HG03135 (cell line): ENCODE measurements at regions not wholly inside any gene's neighbourhood (a gene's known extent, or its start where the extent isn't known, plus 50 kb on each side); places are given as distances from the start of the nearest gene placed in this dataset.

Experiments
- ATAC-seq: cut with Tn5 transposase; IDR thresholded peaks from one replicate; pipeline ENCODE4 v1.9.1; 2021; ENCODE audit warnings: mild to moderate bottlenecking, moderate library complexity; ENCODE audit not compliant: unreplicated experiment

DNA sequence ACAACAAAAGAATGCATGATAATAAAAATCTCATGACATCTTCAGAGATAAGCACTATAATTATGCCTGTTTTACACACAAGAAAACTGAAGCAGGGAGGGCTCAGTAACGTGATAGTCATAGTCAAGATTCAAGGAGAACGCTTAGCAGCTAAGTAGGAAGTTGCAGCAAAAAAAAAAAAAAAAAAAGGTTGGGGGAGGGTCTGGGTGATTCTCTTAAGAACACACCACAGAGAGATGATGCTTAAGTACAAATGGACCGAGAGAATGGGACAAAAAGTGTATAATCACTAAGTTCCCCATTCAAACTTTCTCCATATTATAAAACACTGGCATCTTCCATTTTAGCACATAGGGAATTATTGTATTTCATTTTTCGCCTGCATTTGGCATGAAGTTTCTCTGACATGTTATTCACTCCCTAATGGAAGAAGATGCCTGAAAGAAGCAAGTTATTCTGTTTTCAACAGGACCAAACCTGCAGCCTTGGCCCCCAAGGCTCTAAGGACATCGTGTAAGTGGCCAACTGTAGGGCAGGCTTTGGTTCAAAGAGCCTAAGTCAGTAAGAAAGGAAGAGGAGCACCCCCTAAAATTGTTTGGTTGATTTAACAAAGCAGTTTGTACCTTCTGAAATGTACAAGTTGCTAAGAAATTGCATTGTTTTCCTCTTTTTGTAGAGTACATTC lies 142.9 kb upstream of the TMPO start:
- no peak for ATAC-seq

DNA sequence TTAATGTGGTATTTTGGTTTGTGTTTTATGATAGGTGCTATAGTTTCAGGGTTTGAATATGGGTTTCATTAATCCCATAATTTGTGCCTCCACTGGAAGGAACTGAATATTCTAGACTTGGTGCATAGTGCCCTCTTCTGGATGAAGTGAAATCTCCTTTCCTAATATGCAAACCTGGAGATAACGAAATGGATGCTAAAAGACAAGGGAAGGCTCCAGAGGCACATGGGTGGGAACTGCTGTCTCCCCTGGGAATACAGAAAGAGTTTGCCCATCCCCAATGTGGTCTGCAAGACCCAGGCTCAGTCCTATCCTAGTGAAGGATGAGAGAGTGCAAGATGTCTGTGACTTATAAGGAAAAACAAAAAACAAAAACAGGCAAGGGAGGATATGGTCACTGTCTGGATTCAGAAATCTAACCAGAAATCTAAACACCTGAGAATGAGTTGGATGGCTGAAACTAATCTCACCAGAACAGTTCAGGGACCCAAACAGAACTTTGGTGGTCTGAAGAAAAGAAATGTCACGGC lies 142.3 kb upstream of the TMPO start:
- no peak for ATAC-seq

DNA sequence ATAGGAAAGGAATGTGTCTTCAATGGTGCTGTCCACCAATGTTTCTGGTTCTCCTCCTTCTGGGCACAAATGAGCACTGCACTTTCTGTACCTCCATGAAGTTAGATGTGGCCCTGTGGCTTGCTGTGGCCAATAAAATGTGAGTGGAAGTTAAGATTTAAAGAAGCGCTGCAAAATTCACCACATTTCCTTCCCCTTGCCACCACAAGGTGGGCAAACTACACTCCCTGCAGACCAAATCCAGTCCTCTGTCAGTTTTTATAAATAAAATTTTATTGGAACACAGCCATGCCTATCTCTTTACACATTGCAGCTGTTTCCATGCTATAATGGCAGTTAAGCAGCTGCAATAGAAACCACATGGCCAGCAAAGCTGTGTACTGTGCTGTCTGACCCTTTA lies 141.4 kb upstream of the TMPO start:
- no peak for ATAC-seq

DNA sequence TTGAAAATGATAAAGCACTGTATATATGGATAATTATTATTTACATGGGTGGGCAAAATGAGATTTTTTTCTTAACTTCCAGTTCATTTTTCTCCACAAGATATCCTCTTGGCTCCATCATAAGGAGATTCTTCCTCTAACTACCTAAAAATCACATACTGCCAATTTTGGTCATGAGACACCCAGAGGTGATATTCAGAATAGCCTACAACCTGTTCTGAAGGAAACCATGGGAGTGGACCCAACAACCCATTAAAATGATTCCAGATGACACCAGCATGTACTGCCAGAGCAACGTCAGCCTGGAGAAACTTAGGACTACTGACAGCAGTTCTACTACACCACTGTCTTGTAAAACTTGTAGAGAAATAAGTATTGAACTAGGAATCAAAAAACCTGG lies 136.3 kb upstream of the TMPO start:
- no peak for ATAC-seq

DNA sequence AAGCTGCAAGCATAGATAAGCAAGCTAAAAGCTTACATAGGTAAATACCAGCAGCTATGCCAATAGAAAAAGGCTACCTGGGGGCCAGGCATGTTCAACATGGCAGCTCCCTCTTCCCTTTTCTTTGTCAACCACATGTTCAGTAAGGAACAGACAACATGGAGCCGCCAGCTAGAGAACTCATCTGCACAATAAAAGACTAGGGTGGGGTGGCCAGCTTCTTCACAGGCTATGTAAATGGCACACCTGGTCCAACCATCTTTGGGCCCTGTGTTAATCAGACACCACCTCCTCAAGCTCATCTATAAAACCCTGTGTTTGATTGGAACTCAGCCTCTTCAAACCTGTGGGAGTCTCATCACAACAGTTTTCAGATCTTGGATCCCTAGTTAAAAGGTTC lies 129.7 kb upstream of the TMPO start:
- ATAC-seq, result no peak

DNA sequence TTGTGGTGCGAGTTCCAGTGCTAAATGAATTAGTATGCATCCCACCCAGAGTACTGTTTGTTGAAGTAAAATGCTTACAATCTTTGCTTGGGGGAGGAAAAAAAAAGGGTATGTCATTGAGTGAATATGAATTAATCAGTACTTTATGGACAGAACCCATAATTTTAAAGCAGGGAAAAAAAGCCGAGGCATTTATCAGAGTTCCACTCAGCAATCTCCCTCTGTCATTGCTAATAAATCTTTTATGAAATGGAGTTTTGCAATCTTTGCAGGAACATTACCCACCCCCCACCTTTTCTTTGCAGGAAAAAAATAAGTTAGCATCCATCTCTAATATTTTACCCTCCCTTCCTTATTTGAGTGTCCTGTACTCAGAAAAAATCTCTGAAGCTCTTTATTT lies 127.9 kb upstream of the TMPO start:
- ATAC-seq, result no peak

DNA sequence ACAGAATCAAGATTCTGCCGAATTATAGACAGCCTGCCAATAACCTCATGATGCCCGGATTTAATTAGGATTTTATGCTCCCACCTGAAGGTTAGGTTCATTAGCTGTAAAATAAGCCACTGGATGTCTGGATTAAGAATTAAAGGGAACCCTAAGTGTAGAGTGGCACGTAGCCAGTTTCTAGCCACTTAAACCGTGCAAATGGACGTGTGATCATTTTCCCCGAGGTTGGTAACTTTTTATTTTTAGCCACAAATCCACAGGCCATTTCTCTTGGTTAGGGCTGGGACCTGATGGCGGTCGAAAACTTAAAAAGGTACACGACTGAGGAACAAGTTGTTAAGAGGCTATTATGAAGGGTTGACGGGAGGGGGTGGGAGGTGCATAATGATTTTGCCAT lies 127.3 kb upstream of the TMPO start:
- no peak for ATAC-seq

DNA sequence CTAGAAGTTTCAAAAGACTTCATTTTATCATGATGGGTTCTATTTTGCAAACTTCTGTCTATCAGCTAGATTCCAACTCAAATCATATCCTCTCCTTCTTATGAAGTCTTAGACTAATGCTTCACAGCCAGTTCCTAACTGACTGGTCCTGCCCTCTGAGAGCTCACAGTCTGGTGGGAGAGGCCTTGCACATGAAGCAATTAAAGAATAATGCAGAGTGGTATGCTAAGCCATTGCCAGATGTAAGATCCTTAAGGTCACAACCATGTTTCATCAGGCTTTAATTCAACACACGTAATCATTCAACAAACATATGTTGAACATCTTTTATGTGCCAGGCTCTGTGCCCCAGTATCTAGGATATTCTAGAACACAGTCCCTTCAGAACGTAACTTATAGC lies 125.8 kb upstream of the TMPO start:
- ATAC-seq, result no peak

DNA sequence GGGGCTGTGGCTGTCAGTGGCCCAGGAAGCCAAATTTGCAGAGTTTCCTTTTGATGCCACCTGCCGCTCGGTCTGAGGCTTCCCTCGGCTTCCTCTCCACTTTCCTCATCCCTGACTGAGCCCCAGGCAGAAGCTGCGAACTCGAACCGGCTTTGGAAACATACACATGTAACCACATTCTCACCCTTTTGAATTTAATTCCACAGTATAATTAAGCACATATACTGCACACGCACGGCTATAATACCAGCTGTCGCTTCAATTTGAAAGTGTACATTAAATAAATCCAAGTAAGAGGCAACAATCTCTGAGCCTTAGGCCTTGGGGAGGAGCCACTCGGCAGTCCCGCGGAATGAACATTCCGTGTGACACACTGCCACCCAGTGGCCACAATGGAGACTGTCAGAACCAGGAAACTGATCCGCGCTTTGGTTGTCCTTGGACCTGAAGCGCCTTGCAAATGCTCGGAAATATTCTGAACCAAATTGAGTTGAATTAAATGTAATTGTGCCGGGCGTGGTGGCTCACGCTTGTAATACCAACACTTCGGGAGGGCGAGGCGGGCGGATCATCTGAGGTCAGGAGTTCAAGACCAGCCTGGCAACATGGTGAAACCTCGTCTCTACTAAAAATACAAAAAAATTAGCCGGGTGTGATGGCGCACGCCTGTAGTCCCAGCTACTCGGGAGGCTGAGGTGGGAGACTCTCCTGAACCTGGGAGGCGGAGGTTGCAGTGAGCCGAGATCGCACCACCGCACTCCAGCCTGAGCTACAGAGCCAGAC lies 117.9 kb upstream of the TMPO start:
- peak; percentile 87 for ATAC-seq

DNA sequence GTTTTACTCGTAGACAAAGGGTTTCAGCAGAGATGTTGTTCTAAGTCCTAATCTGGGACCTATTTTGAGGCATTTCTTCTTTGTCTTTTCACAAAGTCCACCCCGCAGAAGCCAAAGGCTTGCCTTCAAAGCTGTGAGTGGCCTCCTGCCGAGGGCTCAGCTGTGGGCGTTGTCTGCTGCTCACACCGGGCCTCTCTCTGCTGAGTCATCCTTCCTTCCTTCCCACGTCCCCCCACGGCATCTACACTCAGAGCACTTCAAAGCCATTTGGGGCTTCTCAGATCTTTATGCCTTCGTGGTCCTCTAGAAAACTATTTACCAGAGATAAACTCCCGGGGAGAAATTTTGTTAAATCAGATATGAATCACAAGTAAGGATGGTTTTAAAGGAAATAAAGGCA lies 115.9 kb upstream of the TMPO start:
- no peak for ATAC-seq

DNA sequence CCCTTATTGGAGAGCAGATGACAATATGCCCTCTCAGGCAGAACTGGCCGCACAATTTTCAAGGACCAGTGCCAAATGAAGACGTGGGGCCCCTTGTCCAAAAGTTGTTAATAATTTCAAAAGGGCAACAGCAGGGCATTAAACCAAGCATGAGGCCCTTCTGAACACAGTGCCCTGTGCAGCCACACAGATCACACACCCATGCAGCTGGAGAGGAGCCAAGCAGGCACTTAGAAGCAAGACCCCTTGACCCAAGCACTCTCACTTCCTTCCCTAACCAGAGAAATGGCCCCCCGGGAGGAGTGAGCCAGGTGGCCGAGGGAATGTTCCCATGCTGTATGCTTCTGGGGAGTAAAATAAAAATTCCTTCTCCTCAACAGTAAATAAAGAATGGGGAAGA lies 114.0 kb upstream of the TMPO start:
- ATAC-seq, result no peak

DNA sequence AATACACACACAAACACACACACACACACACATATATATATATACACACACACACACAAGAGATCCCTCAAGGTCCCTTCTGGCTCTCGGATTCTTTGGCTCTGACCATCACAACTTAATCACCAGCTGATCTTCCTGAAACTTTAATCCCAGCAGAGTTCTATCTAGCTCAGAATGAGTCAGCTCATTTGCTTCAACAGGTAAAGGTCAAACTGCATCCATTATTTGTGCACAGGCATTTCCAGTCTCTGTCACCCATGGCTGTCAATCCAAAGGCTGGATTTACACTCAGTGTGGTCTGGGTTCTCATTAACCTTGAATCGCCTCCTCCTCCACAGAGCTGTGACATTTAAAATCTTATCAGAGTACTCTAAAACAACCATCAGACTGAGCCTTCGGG lies 113.3 kb upstream of the TMPO start:
- no peak for ATAC-seq

DNA sequence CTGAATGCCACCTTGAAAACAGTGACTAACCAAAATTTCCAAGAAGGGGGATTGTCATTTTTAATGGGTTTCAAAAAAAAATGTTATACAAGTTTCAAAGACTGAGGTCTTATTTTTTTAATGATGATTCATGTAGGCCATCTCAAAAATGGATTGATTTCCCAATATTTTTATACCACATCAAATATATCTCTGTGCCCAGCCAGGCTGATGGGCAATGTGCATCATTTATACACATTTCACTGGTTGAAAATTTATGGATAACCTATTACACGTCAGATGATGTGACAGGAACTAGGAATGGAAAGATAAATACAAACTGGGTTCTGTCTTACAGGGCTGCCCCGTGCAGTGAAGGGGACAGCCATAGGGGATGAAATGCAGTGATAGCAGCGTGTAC lies 112.7 kb upstream of the TMPO start:
- ATAC-seq, result no peak

DNA sequence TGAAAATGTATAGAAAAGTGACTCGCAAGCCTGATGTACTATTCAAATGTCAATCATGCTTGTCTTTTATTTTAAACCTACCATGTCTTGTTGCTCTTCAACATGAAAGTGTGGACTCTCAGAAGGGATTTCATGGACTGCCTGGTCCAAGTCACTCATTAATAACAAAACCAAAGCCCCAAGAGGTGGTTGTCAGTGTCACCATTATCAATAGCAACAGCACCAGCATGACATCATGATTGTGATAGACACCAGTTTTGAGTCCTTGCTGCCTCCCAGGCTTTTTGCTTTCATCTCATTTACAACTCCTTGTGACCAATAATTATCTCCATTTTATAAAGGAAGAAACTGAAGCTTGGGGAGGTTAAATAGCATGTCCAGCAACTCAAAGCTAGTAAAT lies 112.0 kb upstream of the TMPO start:
- no peak for ATAC-seq

DNA sequence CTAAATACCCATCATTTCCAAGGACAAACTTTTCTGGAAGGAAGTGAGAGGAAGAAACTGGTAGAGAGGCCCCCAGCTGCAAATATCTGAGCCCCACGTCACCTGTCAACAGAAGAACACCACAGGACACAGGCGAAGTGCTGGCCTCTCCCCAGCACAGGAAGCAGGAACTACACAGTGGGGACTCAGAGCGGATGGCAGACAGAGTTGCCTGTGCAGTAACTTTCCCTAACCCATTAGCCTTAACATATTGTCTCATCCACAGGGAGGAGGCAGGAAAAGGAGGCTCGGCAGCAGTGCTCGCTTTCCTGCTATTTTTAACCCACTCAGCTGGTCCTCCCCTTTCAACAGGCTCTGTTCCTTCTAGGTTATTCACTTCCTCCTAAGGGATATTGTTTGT lies 111.5 kb upstream of the TMPO start:
- no peak for ATAC-seq

DNA sequence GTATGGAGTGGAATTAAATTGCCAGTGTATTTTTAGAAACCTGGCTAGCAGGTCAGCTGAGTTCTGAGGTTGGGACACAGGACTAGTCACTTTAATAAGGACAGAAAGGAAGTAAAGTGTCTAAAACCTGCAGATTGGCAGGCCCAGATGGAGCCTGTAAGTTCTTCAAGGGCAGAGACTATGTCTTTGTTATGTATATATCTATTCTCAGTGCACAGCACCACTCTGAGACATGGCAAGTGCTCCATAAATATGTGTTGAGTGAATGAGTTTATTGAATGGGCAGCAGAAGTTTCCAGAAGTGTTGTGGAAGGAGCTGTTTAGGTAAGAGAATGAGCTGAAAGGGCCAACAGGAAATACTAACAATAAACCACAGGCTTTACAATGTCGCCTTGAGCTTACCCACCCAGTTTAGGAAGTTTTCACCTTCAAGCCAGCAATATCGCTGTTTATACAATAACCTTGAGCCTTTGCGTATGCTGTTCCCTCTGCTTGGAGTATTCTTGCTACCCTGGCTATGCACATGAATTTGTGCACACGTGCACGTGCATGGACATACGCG lies 109.5 kb upstream of the TMPO start:
- no peak for ATAC-seq

DNA sequence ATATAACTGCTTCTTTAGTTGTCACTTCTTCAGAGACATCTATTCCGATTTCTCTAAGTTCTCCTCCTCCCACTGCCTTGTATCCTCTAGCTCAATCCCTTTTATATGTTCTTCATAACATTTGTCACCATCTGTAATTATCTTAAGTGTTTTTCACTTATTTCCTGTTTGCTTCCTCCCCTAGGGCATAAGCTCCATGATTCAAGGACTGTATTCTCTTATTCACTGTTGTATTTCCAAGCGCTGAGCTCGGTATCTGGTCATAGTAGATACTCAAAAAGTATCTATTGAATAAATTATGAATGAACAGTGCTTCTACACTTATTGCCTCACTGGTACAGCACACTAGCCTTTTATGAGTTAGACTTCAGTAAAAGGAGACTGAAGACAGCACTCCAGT lies 109.0 kb upstream of the TMPO start:
- ATAC-seq, result no peak

DNA sequence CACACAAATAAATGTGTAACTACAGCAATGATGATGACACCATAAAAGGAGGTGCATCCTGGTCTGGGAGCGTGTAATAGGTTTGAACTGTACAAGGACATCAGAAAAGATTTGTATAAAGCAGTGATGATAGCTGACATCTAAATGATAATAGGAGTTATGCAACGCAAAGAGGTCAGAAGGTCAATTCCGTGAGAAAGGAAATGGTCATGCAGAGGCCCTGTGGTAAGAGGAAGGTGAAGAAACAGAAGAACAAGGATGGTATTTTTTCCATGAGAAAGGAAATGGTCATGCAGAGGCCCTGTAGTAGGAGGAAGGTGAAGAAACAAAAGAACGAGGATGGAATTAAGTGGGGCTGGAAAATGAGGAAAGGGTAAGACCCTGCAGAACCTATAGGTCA lies 106.7 kb upstream of the TMPO start:
- no peak for ATAC-seq

DNA sequence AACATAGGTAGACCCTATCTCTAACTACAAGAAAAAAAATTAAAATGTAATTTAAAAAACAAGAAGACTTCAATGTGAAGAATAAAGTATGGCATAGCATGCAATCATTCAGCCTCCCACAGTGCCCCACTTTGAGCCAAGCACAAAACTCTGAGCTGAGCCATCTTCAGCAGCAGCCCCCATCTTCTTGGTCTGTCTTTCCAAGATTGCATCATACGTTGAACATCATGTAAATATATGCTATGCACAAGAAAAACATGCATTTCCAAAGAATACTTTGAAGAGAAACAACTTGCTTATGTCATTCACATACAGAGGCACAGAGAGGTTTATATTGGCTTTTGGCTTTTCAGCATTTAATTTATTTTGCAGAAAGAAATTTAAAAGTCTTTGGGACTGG lies 105.8 kb upstream of the TMPO start:
- ATAC-seq, result no peak

DNA sequence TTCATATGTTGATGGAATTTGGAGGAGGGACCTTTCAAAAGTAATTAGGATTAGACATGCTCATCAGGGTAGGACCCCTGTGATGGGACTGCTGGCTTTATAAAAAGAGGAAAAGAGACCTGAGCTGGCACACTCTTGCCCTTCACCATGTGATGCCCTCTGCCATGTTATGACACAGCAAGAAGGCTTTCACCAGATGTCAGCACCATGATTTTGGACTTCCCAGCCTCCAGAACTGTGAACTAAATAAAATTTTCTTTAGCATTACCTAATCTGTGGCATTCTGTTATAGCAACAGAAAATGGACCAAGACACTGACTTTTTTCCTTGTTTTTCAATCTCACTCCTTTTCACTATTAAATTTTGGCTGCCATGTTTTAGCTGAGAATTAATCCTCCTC lies 105.0 kb upstream of the TMPO start:
- no peak for ATAC-seq

DNA sequence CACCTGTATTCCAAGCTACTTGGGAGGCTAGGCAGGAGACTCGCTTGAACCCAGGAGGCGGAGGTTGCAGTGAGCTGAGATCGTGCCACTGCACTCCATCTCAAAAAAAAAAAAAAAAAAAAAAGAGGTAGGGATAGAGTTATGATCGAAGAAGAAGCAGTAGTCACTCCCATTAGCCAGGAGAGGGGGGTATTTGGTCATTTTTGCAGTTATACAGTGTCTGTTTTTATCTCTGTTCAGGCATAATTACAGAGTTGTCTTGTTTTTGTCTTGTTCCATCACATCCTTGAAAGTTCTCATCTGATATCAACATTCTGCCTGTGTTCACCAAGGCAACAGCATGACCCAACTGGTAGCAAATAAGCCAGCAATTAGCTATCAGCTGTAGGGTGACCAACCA lies 98.5 kb upstream of the TMPO start:
- ATAC-seq, result no peak

DNA sequence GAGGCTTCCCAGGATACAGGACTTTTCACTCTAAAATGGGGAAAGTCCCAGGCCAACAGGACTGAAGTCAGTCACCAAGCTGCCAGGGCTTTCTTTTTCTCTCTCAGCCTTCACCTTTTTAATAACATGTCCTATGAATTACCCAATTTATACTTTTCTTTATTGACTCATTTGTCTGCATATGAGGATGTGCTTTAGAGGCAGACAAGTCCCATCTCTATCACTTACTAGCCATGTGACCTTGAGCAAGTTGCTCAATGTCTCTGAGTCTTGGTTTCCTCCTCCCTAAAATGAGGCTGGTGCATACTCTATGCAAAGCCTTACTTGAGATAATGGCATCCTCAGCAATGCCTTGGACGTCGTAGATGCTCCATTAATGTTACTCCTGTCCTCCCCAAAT lies 98.1 kb upstream of the TMPO start:
- ATAC-seq, result no peak
